ENCODE measurements at regions not wholly inside any gene's neighbourhood (a gene's known extent, or its start where the extent isn't known, plus 50 kb on each side); places are given as distances from the start of the nearest gene placed in this dataset.

- no peak overlapping the region for H3K27ac Mint-ChIP-seq
- peaks cover 27% of the 10 kb centered on the region for H3K4me1 Mint-ChIP-seq
- ATAC-seq (no peak), DNase-seq (ENCODE audit: low spot score) (no peak)
- Histone ChIP-seq H3K9me2 (ENCODE audit: insufficient read depth) (no peaks in the 10 kb centered on the region), H3K27me3 (ENCODE audit: insufficient read depth) (no peaks in the 10 kb centered on the region), H3K4me3 (no peak overlapping the region), H3K36me3 (ENCODE audit: insufficient read depth) (no peaks in the 10 kb centered on the region), H4K20me1 (replicated peaks; ENCODE audit: insufficient read depth) (no peaks in the 10 kb centered on the region), H3F3A (replicated peaks; ENCODE audit: low read depth) (no peaks in the 10 kb centered on the region), H3K79me2 (replicated peaks; ENCODE audit: insufficient read depth) (no peaks in the 10 kb centered on the region), H3K4me1 (ENCODE audit: insufficient read depth) (peaks cover 26% of the 10 kb centered on the region), H3K27ac (ENCODE audit: low read depth) (no peak overlapping the region), H3K4me2 (no peak overlapping the region), H2AFZ (no peak overlapping the region)
- no peak overlapping the region for H3K4me3 Mint-ChIP-seq
- TF ChIP-seq EZH2 (IDR thresholded peaks at IDR 0.05; ENCODE audit: low read depth, unreplicated experiment): no peak
- TF ChIP-seq REST (IDR thresholded peaks at IDR 0.05; ENCODE audit: unreplicated experiment): no peak
- TF ChIP-seq POLR2AphosphoS5 (IDR thresholded peaks at IDR 0.05; ENCODE audit: low read depth): no peak
- TF ChIP-seq CTCF (conservative IDR thresholded peaks at IDR 0.05; ENCODE audit: low read depth in 2 of 2): no peak
- no peak for TF ChIP-seq ZNF114 (CRISPR knock-in tag; IDR thresholded peaks at IDR 0.05)
- no peak for TF ChIP-seq CREB1 (CRISPR knock-in tag; IDR thresholded peaks at IDR 0.05; ENCODE audit: low read depth)
- TF ChIP-seq ETS1 (IDR thresholded peaks at IDR 0.05): no peak
- no peak for TF ChIP-seq JUNB (IDR thresholded peaks at IDR 0.05; ENCODE audit: unreplicated experiment)
- TF ChIP-seq STAT1 (IDR thresholded peaks at IDR 0.05; ENCODE audit: unreplicated experiment): no peak
- TF ChIP-seq EZH2phosphoT487 (IDR thresholded peaks at IDR 0.05; ENCODE audit: unreplicated experiment): no peak
- TF ChIP-seq NANOG (IDR thresholded peaks at IDR 0.05; ENCODE audit: borderline replicate concordance): no peak
- no peak for TF ChIP-seq ZNF462 (CRISPR knock-in tag; IDR thresholded peaks at IDR 0.05)
- no peak for TF ChIP-seq ZNF331 (CRISPR knock-in tag; IDR thresholded peaks at IDR 0.05; ENCODE audit: low read depth)
- H3K9me3 Mint-ChIP-seq: no peaks in the 10 kb centered on the region
- no peaks in the 10 kb centered on the region for H3K27me3 Mint-ChIP-seq (ENCODE audit: insufficient read depth, low read depth, poor library complexity)
- no peaks in the 10 kb centered on the region for H3K36me3 Mint-ChIP-seq (ENCODE audit: low read depth)
These were observed 283.8 kb upstream of the TMEM161B start for GRCh38 chr5:88552426-88552825.

Measured in GM23338 (cell line).